IPS-15b (cell line): ENCODE measurements at regions not wholly inside any gene's neighbourhood (a gene's known extent, or its start where the extent isn't known, plus 50 kb on each side); places are given as distances from the start of the nearest gene placed in this dataset.

ENCODE experiments used
- H3K27me3 ChIP-seq: one replicate; pipeline ENCODE4 v1.6.1; 2013; ENCODE audit warnings: low read length; ENCODE audit not compliant: control insufficient read depth, insufficient read depth
- H3K36me3 ChIP-seq: one replicate; pipeline ENCODE4 v1.6.1; 2013; ENCODE audit warnings: low read length; ENCODE audit not compliant: control insufficient read depth, insufficient read depth
- H3K4me1 ChIP-seq: one replicate; pipeline ENCODE4 v1.6.1; 2013; ENCODE audit warnings: mild to moderate bottlenecking, low read length; ENCODE audit not compliant: control insufficient read depth, insufficient read depth
- H3K4me3 ChIP-seq: one replicate; pipeline ENCODE4 v1.5.1; 2013; ENCODE audit warnings: low read depth, low read length
- H3K9ac ChIP-seq: one replicate; pipeline ENCODE4 v1.6.1; 2013; ENCODE audit warnings: low read depth, mild to moderate bottlenecking, low read length
- H3K9me3 ChIP-seq: one replicate; pipeline ENCODE4 v1.6.1; 2013; ENCODE audit warnings: mild to moderate bottlenecking, low read length; ENCODE audit not compliant: control insufficient read depth, insufficient read depth

GRCh38 chr16:13768471-13768870, 151.5 kb upstream of the ERCC4 start:
- H3K27me3 ChIP-seq = no peaks in the 10 kb centered on the region
- H3K9ac ChIP-seq = no peak overlapping the region
- H3K36me3 ChIP-seq = no peaks in the 10 kb centered on the region
- H3K4me3 ChIP-seq = no peak overlapping the region
- no peaks in the 10 kb centered on the region for H3K4me1 ChIP-seq
- no peaks in the 10 kb centered on the region for H3K9me3 ChIP-seq

- no peaks in the 10 kb centered on the region for H3K27me3 ChIP-seq
- no peaks in the 10 kb centered on the region for H3K9me3 ChIP-seq
These were observed 149.5 kb upstream of the ERCC4 start for GRCh38 chr16:13770436-13770835.

GRCh38 chr16:13772782-13773181, 147.2 kb upstream of the ERCC4 start:
- Histone ChIP-seq H3K9me3 (no peaks in the 10 kb centered on the region), H3K4me3 (no peak overlapping the region), H3K4me1 (no peaks in the 10 kb centered on the region), H3K36me3 (no peaks in the 10 kb centered on the region), H3K9ac (no peak overlapping the region), H3K27me3 (no peaks in the 10 kb centered on the region)

More at GRCh38 chr16:13770436-13770835, 149.5 kb upstream of the ERCC4 start:
- no peaks in the 10 kb centered on the region for H3K4me1 ChIP-seq
- no peak overlapping the region for H3K4me3 ChIP-seq
- H3K36me3 ChIP-seq = no peaks in the 10 kb centered on the region
- H3K9ac ChIP-seq = no peak overlapping the region

- Histone ChIP-seq H3K36me3 (no peaks in the 10 kb centered on the region), H3K4me1 (peaks cover 9% of the 10 kb centered on the region), H3K27me3 (no peaks in the 10 kb centered on the region), H3K9ac (no peak overlapping the region), H3K4me3 (no peak overlapping the region), H3K9me3 (no peaks in the 10 kb centered on the region)
These were observed 140.3 kb upstream of the ERCC4 start for GRCh38 chr16:13779676-13780075.

GRCh38 chr16:13780406-13781168, 139.4 kb upstream of the ERCC4 start:
- Histone ChIP-seq H3K9ac (no peak overlapping the region), H3K9me3 (no peaks in the 10 kb centered on the region), H3K4me3 (no peak overlapping the region), H3K4me1 (peaks cover 9% of the 10 kb centered on the region), H3K36me3 (no peaks in the 10 kb centered on the region), H3K27me3 (no peaks in the 10 kb centered on the region)

- Histone ChIP-seq H3K36me3 (no peaks in the 10 kb centered on the region), H3K4me3 (no peak overlapping the region), H3K9ac (no peak overlapping the region), H3K4me1 (peaks cover 9% of the 10 kb centered on the region), H3K9me3 (no peaks in the 10 kb centered on the region), H3K27me3 (no peaks in the 10 kb centered on the region)
These were observed 138.8 kb upstream of the ERCC4 start for GRCh38 chr16:13781169-13781564.

- Histone ChIP-seq H3K4me1 (peaks cover 9% of the 10 kb centered on the region), H3K27me3 (no peaks in the 10 kb centered on the region), H3K9me3 (no peaks in the 10 kb centered on the region), H3K4me3 (no peak overlapping the region), H3K9ac (no peak overlapping the region), H3K36me3 (no peaks in the 10 kb centered on the region)
These were observed 138.2 kb upstream of the ERCC4 start for GRCh38 chr16:13781575-13782338.

GRCh38 chr16:13791095-13791494, 128.9 kb upstream of the ERCC4 start:
- H3K9ac ChIP-seq = no peak overlapping the region
- no peaks in the 10 kb centered on the region for H3K9me3 ChIP-seq
- H3K36me3 ChIP-seq = no peaks in the 10 kb centered on the region
- no peak overlapping the region for H3K4me3 ChIP-seq
- H3K27me3 ChIP-seq = no peaks in the 10 kb centered on the region
- no peaks in the 10 kb centered on the region for H3K4me1 ChIP-seq

- Histone ChIP-seq H3K4me3 (no peak overlapping the region), H3K9me3 (no peaks in the 10 kb centered on the region), H3K36me3 (no peaks in the 10 kb centered on the region), H3K27me3 (no peaks in the 10 kb centered on the region), H3K9ac (no peak overlapping the region), H3K4me1 (no peaks in the 10 kb centered on the region)
These were observed 126.0 kb upstream of the ERCC4 start for GRCh38 chr16:13793841-13794409.

- H3K27me3 ChIP-seq = no peaks in the 10 kb centered on the region
- H3K36me3 ChIP-seq = no peaks in the 10 kb centered on the region
- H3K4me3 ChIP-seq = no peak overlapping the region
- no peak overlapping the region for H3K9ac ChIP-seq
- no peaks in the 10 kb centered on the region for H3K9me3 ChIP-seq
- no peaks in the 10 kb centered on the region for H3K4me1 ChIP-seq
These were observed 124.8 kb upstream of the ERCC4 start for GRCh38 chr16:13795131-13795530.

- H3K27me3 ChIP-seq = no peaks in the 10 kb centered on the region
- H3K9me3 ChIP-seq = no peaks in the 10 kb centered on the region
- no peaks in the 10 kb centered on the region for H3K36me3 ChIP-seq
- H3K4me1 ChIP-seq = no peaks in the 10 kb centered on the region
- H3K9ac ChIP-seq = no peak overlapping the region
- no peak overlapping the region for H3K4me3 ChIP-seq
These were observed 122.2 kb upstream of the ERCC4 start for GRCh38 chr16:13797718-13798117.

GRCh38 chr16:13798211-13798610, 121.7 kb upstream of the ERCC4 start:
- no peak overlapping the region for H3K9ac ChIP-seq
- H3K4me3 ChIP-seq = no peak overlapping the region
- H3K9me3 ChIP-seq = no peaks in the 10 kb centered on the region
- H3K36me3 ChIP-seq = no peaks in the 10 kb centered on the region
- H3K4me1 ChIP-seq = no peaks in the 10 kb centered on the region
- H3K27me3 ChIP-seq = no peaks in the 10 kb centered on the region
